ENCODE measurements at regions not wholly inside any gene's neighbourhood (a gene's known extent, or its start where the extent isn't known, plus 50 kb on each side); places are given as distances from the start of the nearest gene placed in this dataset.

GRCh38 chr13:65724226-65724625 lies 1505.9 kb downstream of the PCDH9 start:
- TF ChIP-seq CTCF (IDR thresholded peaks at IDR 0.05; ENCODE audit: low read depth, low read length, poor library complexity, severe bottlenecking) (no peak), EZH2phosphoT487 (IDR thresholded peaks at IDR 0.05; ENCODE audit: borderline replicate concordance, low read length) (no peak)
